ENCODE measurements at regions not wholly inside any gene's neighbourhood (a gene's known extent, or its start where the extent isn't known, plus 50 kb on each side); places are given as distances from the start of the nearest gene placed in this dataset.

- ATAC-seq (ENCODE audit: low FRiP score) (no peak), DNase-seq (ENCODE audit: low spot score) (no peak)
- TF ChIP-seq CTCF (IDR thresholded peaks at IDR 0.05) = no peak
Observed at GRCh38 chr15:100703032-100703578, 100.7 kb downstream of the ASB7 start.

- ATAC-seq (ENCODE audit: low FRiP score) (no peak), DNase-seq (ENCODE audit: low spot score) (no peak)
- TF ChIP-seq CTCF (IDR thresholded peaks at IDR 0.05) = no peak
Observed at GRCh38 chr15:100703671-100704070, 101.3 kb downstream of the ASB7 start.

- DNase-seq (ENCODE audit: low spot score) (no peak), ATAC-seq (ENCODE audit: low FRiP score) (no peak)
- TF ChIP-seq CTCF (IDR thresholded peaks at IDR 0.05) = no peak
Observed at GRCh38 chr15:100704281-100705055, 102.1 kb downstream of the ASB7 start.

GRCh38 chr15:100705065-100705464 is 102.7 kb downstream of the ASB7 start:
- DNase-seq (ENCODE audit: low spot score) = no peak
- ATAC-seq (ENCODE audit: low FRiP score) = no peak
- TF ChIP-seq CTCF (IDR thresholded peaks at IDR 0.05) = no peak

GRCh38 chr15:100705841-100706240 is 103.5 kb downstream of the ASB7 start:
- DNase-seq (ENCODE audit: low spot score) (no peak), ATAC-seq (ENCODE audit: low FRiP score) (no peak)
- TF ChIP-seq CTCF (IDR thresholded peaks at IDR 0.05) = no peak

GRCh38 chr15:100707229-100707628 is 104.8 kb downstream of the ASB7 start:
- no peak for TF ChIP-seq CTCF (IDR thresholded peaks at IDR 0.05)
- ATAC-seq (ENCODE audit: low FRiP score) (no peak), DNase-seq (ENCODE audit: low spot score) (no peak)

GRCh38 chr15:100708916-100709315 is 106.5 kb downstream of the ASB7 start:
- DNase-seq (ENCODE audit: low spot score) (no peak), ATAC-seq (ENCODE audit: low FRiP score) (no peak)
- TF ChIP-seq CTCF (IDR thresholded peaks at IDR 0.05) = no peak
